Loucy (cell line): ENCODE measurements at regions not wholly inside any gene's neighbourhood (a gene's known extent, or its start where the extent isn't known, plus 50 kb on each side); places are given as distances from the start of the nearest gene placed in this dataset.
"Not testable (repeated sequence)": the region's sequence is repeated elsewhere in the genome, so short reads cannot be mapped to it uniquely, and the experiment has no call there.

Experiments
- CTCF ChIP-seq: fragments of 200-600 bp; sonication (generic); conservative IDR thresholded peaks from 2 replicates; pipeline ENCODE4 v1.5.1; 2014; ENCODE audit warnings: mild to moderate bottlenecking, antibody characterized with exemption, low read length
- EZH2phosphoT487 ChIP-seq: fragments of 200-600 bp; IDR thresholded peaks from 2 replicates; pipeline ENCODE4 v1.6.1; 2018; ENCODE audit warnings: antibody characterized with exemption, mild to moderate bottlenecking, moderate library complexity, borderline replicate concordance

- TF ChIP-seq CTCF, EZH2phosphoT487: not testable (repeated sequence)
Observed at GRCh38 chrX:65870544-65870943, 169.3 kb downstream of the VSIG4 start.
